Activated T-cell treated with anti-CD3 and anti-CD28 coated beads, Interleukin-2, amount 50 U/mL, for 72 hours (primary cell): ENCODE measurements at regions not wholly inside any gene's neighbourhood (a gene's known extent, or its start where the extent isn't known, plus 50 kb on each side); places are given as distances from the start of the nearest gene placed in this dataset.
"Not testable (repeated sequence)": the region's sequence is repeated elsewhere in the genome, so short reads cannot be mapped to it uniquely, and the experiment has no call there.

ENCODE experiments used
- ATAC-seq, 2 donors: fragments of 150-1000 bp; cut with Tn5 transposase; replicated peaks in 1 of 2; 2 replicates each; pipeline ENCODE4 v1.10.0; 2021; ENCODE audit warnings: moderate library complexity in 2 of 2, mild to moderate bottlenecking in 1 of 2
- DNase-seq, 2 donors: peaks; one replicate each; pipeline ENCODE4 v3.0.0; 2021 to 2022; ENCODE audit warnings: mixed read lengths in 1 of 2
- H3K27ac Mint-ChIP-seq: one replicate; pipeline ENCODE4 v1.8.0; 2022; ENCODE audit warnings: mild to moderate bottlenecking, moderate library complexity, mixed read lengths
- H3K27me3 Mint-ChIP-seq: one replicate; pipeline ENCODE4 v1.8.0; 2022; ENCODE audit warnings: low read depth, mixed read lengths
- H3K36me3 Mint-ChIP-seq, 2 donors: one replicate each; pipeline ENCODE4 v1.8.0; 2022; ENCODE audit warnings: mixed read lengths in 2 of 2, mild to moderate bottlenecking in 1 of 2; ENCODE audit not compliant: insufficient read depth in 2 of 2
- H3K4me1 Mint-ChIP-seq: one replicate; pipeline ENCODE4 v1.8.0; 2022; ENCODE audit warnings: low read depth, mixed read lengths
- H3K4me3 Mint-ChIP-seq, 2 donors: one replicate each; pipeline ENCODE4 v1.8.0; 2022; ENCODE audit warnings: mild to moderate bottlenecking in 2 of 2, mixed read lengths in 2 of 2, moderate library complexity in 2 of 2
- H3K9me3 Mint-ChIP-seq, 2 donors: one replicate each; pipeline ENCODE4 v1.8.0; 2022; ENCODE audit warnings: mixed read lengths in 2 of 2

DNA sequence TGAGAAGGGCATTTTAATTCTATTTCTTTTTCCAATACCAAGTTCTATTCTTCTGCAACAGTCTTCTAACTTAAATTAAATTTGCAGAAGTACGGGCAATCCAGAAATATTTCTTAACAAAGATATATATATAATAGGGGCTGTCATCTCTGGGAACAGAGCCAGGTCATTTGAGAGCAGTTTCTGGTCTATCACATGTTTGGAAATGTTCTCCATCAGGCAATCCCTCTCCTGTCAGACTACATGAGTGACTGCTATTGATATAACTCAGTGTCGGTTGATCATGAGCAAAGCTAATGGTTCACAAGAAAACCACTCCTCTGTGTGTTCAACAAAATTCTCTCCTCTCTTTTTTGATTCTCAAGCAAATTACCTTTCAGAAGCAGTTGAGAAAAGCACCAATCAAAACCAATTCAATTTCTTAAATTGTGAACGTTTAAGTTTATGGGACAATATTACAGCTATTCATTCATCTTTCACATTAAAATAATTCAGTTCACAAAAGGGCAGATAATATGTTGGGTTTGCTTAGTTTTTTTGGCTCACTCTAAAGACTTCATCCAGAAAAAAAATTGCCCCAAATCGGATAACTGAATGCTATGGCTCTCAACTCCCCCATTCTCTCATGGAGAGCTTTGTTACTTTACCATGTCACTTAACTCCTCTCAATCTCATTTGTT is 152.9 kb upstream of the TGFBR2 start:
- Mint-ChIP-seq H3K9me3 (peaks cover 0 to 3% of the 10 kb centered on the region in 2 donors), H3K27ac (no peak overlapping the region), H3K36me3 (peaks cover 3 to 4% of the 10 kb centered on the region in 2 donors), H3K27me3 (no peaks in the 10 kb centered on the region), H3K4me1 (peaks cover 18% of the 10 kb centered on the region), H3K4me3 (no peak overlapping the region)
- ATAC-seq: no peak
- DNase-seq: no peak

GRCh38 chr3:30454636-30455035 is 151.8 kb upstream of the TGFBR2 start:
- Mint-ChIP-seq H3K4me1 (peaks cover 18% of the 10 kb centered on the region), H3K27ac (no peak overlapping the region), H3K36me3 (peaks cover 3 to 4% of the 10 kb centered on the region in 2 donors), H3K27me3 (no peaks in the 10 kb centered on the region), H3K9me3 (peaks cover 0 to 3% of the 10 kb centered on the region in 2 donors), H3K4me3 (no peak overlapping the region)
- ATAC-seq (no peak), DNase-seq (no peak)

- H3K27me3 Mint-ChIP-seq, ATAC-seq, DNase-seq, H3K27ac Mint-ChIP-seq, H3K9me3 Mint-ChIP-seq, H3K4me3 Mint-ChIP-seq, H3K36me3 Mint-ChIP-seq: not testable (repeated sequence)
- peaks cover 18% of the 10 kb centered on the region for H3K4me1 Mint-ChIP-seq
Observed at GRCh38 chr3:30455112-30455511, 151.3 kb upstream of the TGFBR2 start.

DNA sequence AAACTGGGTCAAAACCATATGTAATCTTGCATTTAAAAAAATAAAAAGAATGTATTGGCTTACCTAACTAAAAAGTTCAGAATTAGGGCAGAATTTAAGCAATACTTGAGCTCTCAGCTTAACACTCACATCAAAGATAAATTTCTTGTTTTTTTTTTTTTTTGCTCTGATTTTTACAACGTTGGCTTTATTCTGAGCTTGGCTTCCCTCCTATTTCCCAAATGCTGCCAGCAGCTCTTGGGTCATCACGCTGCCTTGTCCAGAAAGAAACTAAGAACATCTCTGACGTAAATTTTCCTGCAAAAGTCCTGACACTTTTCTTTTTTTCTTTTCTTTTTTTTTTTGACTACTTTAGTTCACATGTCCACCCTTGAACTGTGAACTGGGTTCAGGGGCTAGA is 150.6 kb upstream of the TGFBR2 start:
- Mint-ChIP-seq H3K27me3 (no peaks in the 10 kb centered on the region), H3K9me3 (peaks cover 3% of the 10 kb centered on the region in 2 donors), H3K4me3 (no peak overlapping the region), H3K36me3 (peaks cover 3 to 4% of the 10 kb centered on the region in 2 donors), H3K27ac (no peak overlapping the region), H3K4me1 (peaks cover 18% of the 10 kb centered on the region)
- no peak for ATAC-seq
- no peak for DNase-seq

DNA sequence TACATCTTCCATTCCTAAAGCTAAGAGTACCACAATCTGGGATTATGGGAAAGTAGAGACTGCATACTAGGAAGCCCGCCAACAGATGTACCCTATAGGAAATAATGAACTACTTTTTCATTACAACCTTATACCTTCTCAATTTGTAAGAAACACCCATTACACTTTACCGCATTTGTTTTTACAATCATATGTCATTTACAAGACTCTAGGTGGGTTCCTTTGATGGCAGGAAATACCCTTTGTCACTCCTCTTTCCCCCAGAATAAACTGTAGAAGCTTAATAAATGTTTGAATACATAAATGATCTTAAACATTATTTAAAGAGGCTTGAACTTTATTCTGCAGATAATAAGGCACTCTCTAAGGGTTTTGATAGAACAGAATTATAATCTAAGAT is 150.1 kb upstream of the TGFBR2 start:
- Mint-ChIP-seq H3K9me3 (peaks cover 3% of the 10 kb centered on the region in 2 donors), H3K27me3 (no peaks in the 10 kb centered on the region), H3K27ac (peak overlapping the region; percentile 29), H3K36me3 (peaks cover 3 to 4% of the 10 kb centered on the region in 2 donors), H3K4me3 (no peak overlapping the region), H3K4me1 (peaks cover 18% of the 10 kb centered on the region)
- no peak for ATAC-seq
- no peak for DNase-seq

- no peak overlapping the region for H3K27ac Mint-ChIP-seq
- DNase-seq (no peak), ATAC-seq (no peak)
- no peak overlapping the region for H3K4me3 Mint-ChIP-seq
- H3K27me3 Mint-ChIP-seq: no peaks in the 10 kb centered on the region
- peaks cover 18% of the 10 kb centered on the region for H3K4me1 Mint-ChIP-seq
- H3K36me3 Mint-ChIP-seq: peaks cover 3 to 4% of the 10 kb centered on the region in 2 donors
- peaks cover 2 to 3% of the 10 kb centered on the region in 2 donors for H3K9me3 Mint-ChIP-seq
Observed at GRCh38 chr3:30457081-30457480, 149.3 kb upstream of the TGFBR2 start.

DNA sequence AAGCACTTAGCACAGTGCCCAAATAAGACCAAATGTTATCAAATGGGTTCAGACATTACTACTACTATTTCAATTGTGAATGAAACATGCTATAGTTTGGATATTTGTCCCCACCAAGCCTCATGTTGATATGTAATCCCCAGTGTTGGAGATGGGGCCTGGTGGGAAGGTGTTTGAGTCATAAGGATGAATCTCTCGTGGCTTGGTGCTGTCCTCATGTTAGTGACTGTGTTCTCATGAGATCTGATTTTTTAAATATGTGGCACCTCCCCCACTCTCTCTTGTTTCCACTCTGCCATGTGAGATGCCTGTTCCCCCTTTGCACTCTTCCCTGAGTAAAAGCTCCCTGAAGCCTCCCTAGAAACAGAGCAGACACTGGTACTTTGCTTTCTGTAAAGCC is 148.7 kb upstream of the TGFBR2 start:
- H3K4me3 Mint-ChIP-seq: no peak overlapping the region
- no peak overlapping the region for H3K27ac Mint-ChIP-seq
- H3K9me3 Mint-ChIP-seq: peaks cover 2 to 3% of the 10 kb centered on the region in 2 donors
- ATAC-seq (no peak), DNase-seq (no peak)
- no peaks in the 10 kb centered on the region for H3K27me3 Mint-ChIP-seq
- H3K4me1 Mint-ChIP-seq: peaks cover 18% of the 10 kb centered on the region
- H3K36me3 Mint-ChIP-seq: peaks cover 3 to 4% of the 10 kb centered on the region in 2 donors

- peaks cover 18% of the 10 kb centered on the region for H3K4me1 Mint-ChIP-seq
- no peaks in the 10 kb centered on the region for H3K27me3 Mint-ChIP-seq
- ATAC-seq (no peak), DNase-seq (no peak)
- peaks cover 3 to 4% of the 10 kb centered on the region in 2 donors for H3K36me3 Mint-ChIP-seq
- H3K9me3 Mint-ChIP-seq: peaks cover 2 to 3% of the 10 kb centered on the region in 2 donors
- H3K4me3 Mint-ChIP-seq: no peak overlapping the region
- no peak overlapping the region for H3K27ac Mint-ChIP-seq
Observed at GRCh38 chr3:30458376-30459171, 147.8 kb upstream of the TGFBR2 start.

DNA sequence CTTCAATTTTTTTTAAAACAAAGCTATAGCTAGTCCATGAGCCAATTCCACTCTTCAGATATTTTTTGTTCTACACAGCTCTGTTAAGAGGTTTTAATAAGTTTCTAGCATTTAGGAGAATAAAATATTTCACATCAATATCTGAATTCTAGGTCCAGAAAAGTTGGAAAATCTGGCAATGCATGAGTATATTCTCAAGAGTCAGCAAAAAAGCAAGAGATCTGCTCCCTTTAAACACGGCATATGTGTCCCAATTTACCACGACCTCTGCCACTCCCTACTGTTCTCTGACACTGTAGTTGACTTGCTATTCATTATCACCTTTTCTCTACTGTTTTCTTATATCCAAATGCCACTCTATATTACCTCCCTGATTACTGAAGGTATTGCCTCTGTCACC is 145.1 kb upstream of the TGFBR2 start:
- peaks cover 14% of the 10 kb centered on the region for H3K4me1 Mint-ChIP-seq
- no peak for ATAC-seq
- no peak for DNase-seq
- no peak overlapping the region for H3K4me3 Mint-ChIP-seq
- peaks cover 3 to 5% of the 10 kb centered on the region in 2 donors for H3K9me3 Mint-ChIP-seq
- H3K27me3 Mint-ChIP-seq: no peaks in the 10 kb centered on the region
- no peak overlapping the region for H3K27ac Mint-ChIP-seq
- H3K36me3 Mint-ChIP-seq: peaks cover 0 to 3% of the 10 kb centered on the region in 2 donors

GRCh38 chr3:30462721-30463470 is 143.5 kb upstream of the TGFBR2 start:
- Mint-ChIP-seq H3K9me3 (peaks cover 3 to 5% of the 10 kb centered on the region in 2 donors), H3K27ac (no peak overlapping the region), H3K4me1 (peaks cover 1% of the 10 kb centered on the region), H3K36me3 (peaks cover 0 to 3% of the 10 kb centered on the region in 2 donors), H3K27me3 (no peaks in the 10 kb centered on the region), H3K4me3 (no peak overlapping the region)
- ATAC-seq (no peak), DNase-seq (no peak)

DNA sequence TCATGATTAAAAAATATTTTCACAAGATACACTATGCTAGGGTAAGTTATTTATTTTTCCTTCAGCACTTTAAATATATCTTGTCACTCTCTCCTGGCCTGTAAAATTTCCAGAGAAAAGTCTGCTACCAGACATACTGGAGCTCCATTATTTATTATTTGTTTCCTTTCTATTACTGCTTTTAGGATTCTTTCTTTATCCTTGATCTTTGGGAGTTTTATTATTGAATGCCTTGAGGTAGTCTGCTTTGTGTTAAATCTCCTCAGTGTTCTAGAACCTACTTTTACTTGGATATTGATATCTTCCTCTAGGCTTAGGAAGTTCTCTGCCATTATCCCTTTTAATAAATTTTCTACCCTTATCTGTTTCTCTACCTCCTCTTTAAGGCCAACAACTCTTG is 142.0 kb upstream of the TGFBR2 start:
- peaks cover 3% of the 10 kb centered on the region in 2 donors for H3K9me3 Mint-ChIP-seq
- no peak for ATAC-seq
- H3K27me3 Mint-ChIP-seq: no peaks in the 10 kb centered on the region

DNA sequence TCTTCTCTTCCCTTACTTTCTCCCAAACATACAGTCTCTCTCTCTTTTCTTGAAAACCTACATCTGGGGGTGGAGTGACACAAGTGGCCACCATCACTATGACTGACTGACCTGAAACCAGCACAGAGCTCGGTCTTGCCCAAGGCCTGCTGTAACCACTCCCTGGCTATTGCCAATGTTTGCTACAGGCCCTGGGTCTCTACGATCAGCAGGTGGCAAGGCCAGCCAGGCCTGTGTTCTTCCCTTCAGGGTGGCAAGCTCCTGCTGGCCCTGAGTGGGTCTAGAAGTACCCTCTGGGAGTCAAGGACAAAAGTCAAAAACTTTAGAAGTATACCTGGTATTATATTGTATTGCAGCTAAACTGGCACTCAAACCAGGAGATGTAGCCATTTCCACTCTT is 140.9 kb upstream of the TGFBR2 start:
- peaks cover 0 to 3% of the 10 kb centered on the region in 2 donors for H3K9me3 Mint-ChIP-seq
- no peak for DNase-seq
- no peak overlapping the region for H3K4me3 Mint-ChIP-seq
- H3K36me3 Mint-ChIP-seq: no peaks in the 10 kb centered on the region
- no peak overlapping the region for H3K27ac Mint-ChIP-seq
- H3K4me1 Mint-ChIP-seq: no peaks in the 10 kb centered on the region
- no peaks in the 10 kb centered on the region for H3K27me3 Mint-ChIP-seq
- ATAC-seq: no peak

More for the DNA sequence above, 142.0 kb upstream of the TGFBR2 start:
- DNase-seq: no peak
- H3K4me1 Mint-ChIP-seq: no peaks in the 10 kb centered on the region
- no peak overlapping the region for H3K27ac Mint-ChIP-seq
- no peaks in the 10 kb centered on the region for H3K36me3 Mint-ChIP-seq
- no peak overlapping the region for H3K4me3 Mint-ChIP-seq
